C4-2B (cell line): ENCODE measurements at regions not wholly inside any gene's neighbourhood (a gene's known extent, or its start where the extent isn't known, plus 50 kb on each side); places are given as distances from the start of the nearest gene placed in this dataset.

Experiments
- CTCF ChIP-seq: fragments of 450-650 bp; conservative IDR thresholded peaks from 2 replicates; pipeline ENCODE4 v1.5.1; 2017; ENCODE audit warnings: mild to moderate bottlenecking
- ZFX ChIP-seq: fragments of 450-650 bp; IDR thresholded peaks from 2 replicates; pipeline ENCODE4 v1.6.1; 2017

GRCh38 chr17:5861854-5862253 is 208.3 kb upstream of the WSCD1 start:
- TF ChIP-seq ZFX = no peak
- no peak for TF ChIP-seq CTCF
